ENCODE measurements at regions not wholly inside any gene's neighbourhood (a gene's known extent, or its start where the extent isn't known, plus 50 kb on each side); places are given as distances from the start of the nearest gene placed in this dataset.
A peak's percentile ranks its signal among the peaks of the same experiment; 100 is the strongest.

- no peak for TF ChIP-seq MYC (IDR thresholded peaks at IDR 0.05; ENCODE audit: low read depth, low read length)
- TF ChIP-seq, protein P1, sequence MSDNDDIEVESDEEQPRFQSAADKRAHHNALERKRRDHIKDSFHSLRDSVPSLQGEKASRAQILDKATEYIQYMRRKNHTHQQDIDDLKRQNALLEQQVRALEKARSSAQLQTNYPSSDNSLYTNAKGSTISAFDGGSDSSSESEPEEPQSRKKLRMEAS (IDR thresholded peaks at IDR 0.05; ENCODE audit: low read depth, low read length), result 0 out of 2 replicates have a peak, but pooled peaks have one; percentile 20
- TF ChIP-seq CTCF (IDR thresholded peaks at IDR 0.05; ENCODE audit: low read depth, low read length), result no peak
- TF ChIP-seq POLR2A (IDR thresholded peaks at IDR 0.05; ENCODE audit: extremely low read depth, insufficient read length), result no peak
- DNase-seq (ENCODE audit: low read depth), result peak; percentile 85
- no peak overlapping the region for H3K4me3 ChIP-seq (ENCODE audit: low read depth, low read length)
These were observed 275.0 kb upstream of the BMP2 start for GRCh38 chr20:6492271-6493055.

GRCh38 chr20:6490849-6491248, 276.6 kb upstream of the BMP2 start:
- TF ChIP-seq CTCF (IDR thresholded peaks at IDR 0.05; ENCODE audit: low read depth, low read length) (no peak), POLR2A (IDR thresholded peaks at IDR 0.05; ENCODE audit: extremely low read depth, insufficient read length) (no peak), MYC (IDR thresholded peaks at IDR 0.05; ENCODE audit: low read depth, low read length) (no peak)
- TF ChIP-seq, protein P1 (IDR thresholded peaks at IDR 0.05; ENCODE audit: low read depth, low read length), result no peak
- H3K4me3 ChIP-seq (ENCODE audit: low read depth, low read length), result no peak overlapping the region
- DNase-seq (ENCODE audit: low read depth), result peak; percentile 36

GRCh38 chr20:6489361-6490171, 277.9 kb upstream of the BMP2 start:
- H3K4me3 ChIP-seq (ENCODE audit: low read depth, low read length), result peak overlapping the region; percentile 37
- DNase-seq (ENCODE audit: low read depth), result peak; percentile 99
- peak; percentile 29 for TF ChIP-seq POLR2A (IDR thresholded peaks at IDR 0.05; ENCODE audit: extremely low read depth, insufficient read length)
- TF ChIP-seq, protein P1 (IDR thresholded peaks at IDR 0.05; ENCODE audit: low read depth, low read length), result peak; percentile 95
- no peak for TF ChIP-seq CTCF (IDR thresholded peaks at IDR 0.05; ENCODE audit: low read depth, low read length)
- peak; percentile 96 for TF ChIP-seq MYC (IDR thresholded peaks at IDR 0.05; ENCODE audit: low read depth, low read length)

DNA sequence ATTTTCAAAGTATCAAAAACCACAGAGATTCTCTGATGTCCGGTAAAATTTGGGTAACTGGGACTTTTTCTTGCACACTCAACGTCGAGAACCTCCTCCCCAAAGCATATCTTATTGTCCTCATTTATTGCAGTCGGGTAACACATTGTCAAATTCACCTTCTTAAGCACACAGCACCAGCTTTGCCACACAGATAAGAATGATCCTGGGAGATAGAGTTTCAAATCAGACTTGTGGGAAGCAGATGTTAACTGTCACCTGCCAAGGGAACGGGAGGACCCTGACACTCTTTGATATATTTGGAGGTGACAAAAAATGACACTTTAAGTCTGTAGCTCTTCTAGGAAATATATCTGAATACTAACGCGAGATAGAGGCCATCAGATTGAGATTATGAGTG, 282.1 kb upstream of the BMP2 start:
- no peak for DNase-seq (ENCODE audit: low read depth)
- TF ChIP-seq MYC (IDR thresholded peaks at IDR 0.05; ENCODE audit: low read depth, low read length), result no peak
- TF ChIP-seq, protein P1 (IDR thresholded peaks at IDR 0.05; ENCODE audit: low read depth, low read length), result no peak
- no peak for TF ChIP-seq CTCF (IDR thresholded peaks at IDR 0.05; ENCODE audit: low read depth, low read length)
- H3K4me3 ChIP-seq (ENCODE audit: low read depth, low read length), result no peak overlapping the region

DNA sequence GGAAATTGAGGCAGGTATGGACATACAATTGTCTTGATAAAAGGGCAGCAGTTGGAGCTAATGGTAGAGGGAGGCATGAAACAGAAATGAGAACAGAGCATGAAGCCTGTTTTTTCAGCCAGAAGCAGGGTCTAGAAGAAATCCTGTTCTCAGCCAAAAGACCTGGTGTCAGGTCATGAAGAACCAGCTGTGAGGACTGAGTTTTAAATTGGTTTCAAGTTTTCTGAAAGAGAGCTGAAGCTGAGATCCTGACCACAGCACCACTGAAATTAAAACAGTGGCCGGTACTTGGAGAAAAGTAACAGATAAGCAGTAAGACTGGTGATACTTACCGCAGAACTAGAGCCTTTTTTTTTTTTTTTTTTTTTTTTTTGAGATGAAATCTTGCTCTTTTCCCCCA, 283.8 kb upstream of the BMP2 start:
- H3K4me3 ChIP-seq (ENCODE audit: low read depth, low read length), result no peak overlapping the region
- TF ChIP-seq POLR2A (IDR thresholded peaks at IDR 0.05; ENCODE audit: extremely low read depth, insufficient read length) (no peak), CTCF (IDR thresholded peaks at IDR 0.05; ENCODE audit: low read depth, low read length) (no peak), MYC (IDR thresholded peaks at IDR 0.05; ENCODE audit: low read depth, low read length) (no peak)
- TF ChIP-seq, protein P1 (IDR thresholded peaks at IDR 0.05; ENCODE audit: low read depth, low read length), result no peak
- no peak for DNase-seq (ENCODE audit: low read depth)

All from NB4 (cell line).